Testis (tissue), 2 donors: ENCODE measurements at regions not wholly inside any gene's neighbourhood (a gene's known extent, or its start where the extent isn't known, plus 50 kb on each side); places are given as distances from the start of the nearest gene placed in this dataset.

Experiments used
- DNase-seq: peaks from one replicate; pipeline ENCODE4 v3.0.0-alpha.2; 2019
- H3K27ac ChIP-seq, 2 donors: fragments of 200-600 bp; sonication (generic); one replicate each; pipeline ENCODE4 v1.5.1; 2019
- H3K27me3 ChIP-seq: fragments of 200-600 bp; sonication (generic); one replicate; pipeline ENCODE4 v1.5.1; 2019
- H3K36me3 ChIP-seq: fragments of 200-600 bp; sonication (generic); one replicate; pipeline ENCODE4 v1.5.1; 2017; ENCODE audit warnings: low read depth; ENCODE audit errors: missing control alignments
- H3K4me1 ChIP-seq: fragments of 200-600 bp; sonication (generic); one replicate; pipeline ENCODE4 v1.5.1; 2019
- H3K4me3 ChIP-seq, 2 donors: fragments of 200-600 bp; sonication (generic); one replicate each; pipeline ENCODE4 v1.5.1; 2017 to 2019
- H3K9me3 ChIP-seq: fragments of 200-600 bp; sonication (generic); one replicate; pipeline ENCODE4 v1.5.1; 2017
- CTCF ChIP-seq, 3 experiments: fragments of 450-650 bp in 2 of 3; fragments of 200-600 bp in 1 of 3; sonication (generic) in 1 of 3; IDR thresholded peaks; one replicate each; pipeline ENCODE4 v1.5.1; 2016 to 2019; ENCODE audit warnings: antibody characterized with exemption in 3 of 3, mild to moderate bottlenecking in 2 of 3, moderate library complexity in 1 of 3
- POLR2A ChIP-seq: fragments of 450-650 bp; IDR thresholded peaks from one replicate; pipeline ENCODE4 v1.6.1; 2017; ENCODE audit warnings: antibody characterized with exemption, mild to moderate bottlenecking, moderate library complexity
- WGBS, 2 donors: methylation state at CpG; one replicate each; pipeline ENCODE4 v1.1.5; 2018; 5-methylcytosine and 5-hydroxymethylcytosine counted together
- intact Hi-C: fragments of 100-400 bp; cut with DNase I; formaldehyde crosslinking; loops from one replicate; pipeline ENCODE4 v1.15.1; 2023; ENCODE audit warnings: low total_unique reads

- DNase-seq, result no peak
- Histone ChIP-seq H3K27me3 (no peaks in the 10 kb centered on the region), H3K27ac (no peak overlapping the region), H3K9me3 (no peaks in the 10 kb centered on the region), H3K36me3 (no peaks in the 10 kb centered on the region), H3K4me1 (no peaks in the 10 kb centered on the region), H3K4me3 (no peak overlapping the region)
- 78 to 80% methylated on average over 4 of the region's 4 CpGs for WGBS, 2 donors
- TF ChIP-seq CTCF (IDR thresholded peaks at IDR 0.05) (no peak), POLR2A (no peak)
- intact Hi-C loops, result no loop called here
Observed at GRCh38 chr1:30264672-30265025, 458.7 kb downstream of the MATN1 start.

DNA sequence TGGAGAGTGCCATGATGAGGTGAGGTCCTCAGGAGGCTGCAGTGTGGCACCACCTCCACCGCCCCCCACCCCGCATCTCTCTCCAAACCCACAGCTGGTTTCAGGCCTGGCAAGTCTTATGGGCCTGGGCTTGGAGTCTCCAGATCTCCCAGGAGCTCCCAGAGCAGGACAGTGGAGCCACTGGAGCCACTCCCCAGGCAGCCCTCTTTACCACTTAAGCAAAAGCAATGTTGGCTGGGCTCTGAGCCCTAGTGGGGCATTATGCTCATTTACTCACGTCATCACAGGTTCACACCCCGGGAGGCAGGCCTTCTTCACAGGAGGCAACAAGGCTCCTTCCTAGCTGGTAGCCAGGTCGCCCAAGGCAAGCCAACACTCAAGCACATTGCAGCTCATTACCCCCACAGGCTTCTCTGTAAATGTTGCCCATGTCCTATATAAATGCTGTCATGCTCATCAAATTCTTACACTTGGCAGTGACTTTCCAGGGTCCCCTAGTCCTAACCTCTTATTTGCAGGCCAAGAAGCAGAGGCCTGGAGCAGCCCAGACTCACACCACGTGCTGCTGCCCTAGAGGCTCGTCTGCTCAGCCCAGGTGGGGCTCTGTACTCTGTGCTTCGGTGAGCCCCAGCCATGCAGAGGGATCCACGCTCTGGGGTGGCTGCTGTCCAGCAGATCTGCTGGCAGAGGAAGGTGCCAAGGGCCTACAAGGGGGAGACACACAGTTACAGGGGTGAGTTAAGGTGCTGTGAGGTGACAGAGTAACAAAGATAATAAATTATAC, 459.3 kb downstream of the MATN1 start:
- Histone ChIP-seq H3K4me1 (no peaks in the 10 kb centered on the region), H3K27ac (no peak overlapping the region), H3K4me3 (no peak overlapping the region), H3K9me3 (no peaks in the 10 kb centered on the region), H3K27me3 (no peaks in the 10 kb centered on the region), H3K36me3 (no peaks in the 10 kb centered on the region)
- DNase-seq, result no peak
- intact Hi-C loops, result no loop called here
- WGBS, 2 donors, result 84 to 90% methylated on average over 8 to 9 of the region's 9 CpGs
- no peak for TF ChIP-seq POLR2A
- no peak for TF ChIP-seq CTCF (IDR thresholded peaks at IDR 0.05)

GRCh38 chr1:30263405-30263804, 460.0 kb downstream of the MATN1 start:
- intact Hi-C loops, result no loop called here
- Histone ChIP-seq H3K27me3 (no peaks in the 10 kb centered on the region), H3K9me3 (no peaks in the 10 kb centered on the region), H3K27ac (no peak overlapping the region), H3K4me1 (no peaks in the 10 kb centered on the region), H3K36me3 (no peaks in the 10 kb centered on the region), H3K4me3 (no peak overlapping the region)
- 97% methylated on average over 4 of the region's 4 CpGs; no CpG with 5 or more reads in 1 of the 2 donors for WGBS, 2 donors
- no peak for TF ChIP-seq POLR2A
- no peak for TF ChIP-seq CTCF (IDR thresholded peaks at IDR 0.05)
- no peak for DNase-seq

- WGBS, 2 donors, result 82 to 86% methylated on average over 5 of the region's 5 CpGs
- intact Hi-C loops, result no loop called here
- H3K4me1 ChIP-seq, result no peaks in the 10 kb centered on the region
- DNase-seq, result no peak
- no peak overlapping the region for H3K27ac ChIP-seq
- H3K36me3 ChIP-seq, result no peaks in the 10 kb centered on the region
- H3K9me3 ChIP-seq, result no peaks in the 10 kb centered on the region
- TF ChIP-seq CTCF (IDR thresholded peaks at IDR 0.05), result no peak
- TF ChIP-seq POLR2A, result no peak
- no peaks in the 10 kb centered on the region for H3K27me3 ChIP-seq
- H3K4me3 ChIP-seq, result no peak overlapping the region
Observed at GRCh38 chr1:30262158-30262557, 461.2 kb downstream of the MATN1 start.

- 55 to 82% methylated on average over 3 of the region's 3 CpGs for WGBS, 2 donors
- H3K4me1 ChIP-seq, result no peaks in the 10 kb centered on the region
- H3K27me3 ChIP-seq, result no peaks in the 10 kb centered on the region
- H3K9me3 ChIP-seq, result no peaks in the 10 kb centered on the region
- H3K36me3 ChIP-seq, result no peaks in the 10 kb centered on the region
- no peak for TF ChIP-seq CTCF (IDR thresholded peaks at IDR 0.05)
- no peak for TF ChIP-seq POLR2A
- no peak for DNase-seq
- no peak overlapping the region for H3K27ac ChIP-seq
- H3K4me3 ChIP-seq, result no peak overlapping the region
- intact Hi-C loops, result no loop called here
Observed at GRCh38 chr1:30260318-30260717, 463.1 kb downstream of the MATN1 start.
